ENCODE measurements at regions not wholly inside any gene's neighbourhood (a gene's known extent, or its start where the extent isn't known, plus 50 kb on each side); places are given as distances from the start of the nearest gene placed in this dataset.

GRCh38 chr6:1028723-1029122 lies 283.2 kb upstream of the FOXQ1 start:
- H3K27ac Mint-ChIP-seq = no peak overlapping the region
- H3K4me1 Mint-ChIP-seq (ENCODE audit: low read depth) = no peaks in the 10 kb centered on the region
- H3K27me3 Mint-ChIP-seq = peaks cover 8% of the 10 kb centered on the region

GRCh38 chr6:1027795-1028569 lies 283.9 kb upstream of the FOXQ1 start:
- peaks cover 10% of the 10 kb centered on the region for H3K27me3 Mint-ChIP-seq
- H3K27ac Mint-ChIP-seq = no peak overlapping the region
- H3K36me3 Mint-ChIP-seq = no peaks in the 10 kb centered on the region
- no peaks in the 10 kb centered on the region for H3K4me1 Mint-ChIP-seq (ENCODE audit: low read depth)
- H3K9me3 Mint-ChIP-seq (ENCODE audit: low read depth) = no peaks in the 10 kb centered on the region
- H3K4me3 Mint-ChIP-seq = no peak overlapping the region

More at GRCh38 chr6:1028723-1029122, 283.2 kb upstream of the FOXQ1 start:
- Mint-ChIP-seq H3K9me3 (ENCODE audit: low read depth) (no peaks in the 10 kb centered on the region), H3K36me3 (no peaks in the 10 kb centered on the region), H3K4me3 (no peak overlapping the region)

- Mint-ChIP-seq H3K4me3 (no peak overlapping the region), H3K27ac (no peak overlapping the region)
These were observed 284.6 kb upstream of the FOXQ1 start for GRCh38 chr6:1027109-1027794.

GRCh38 chr6:1025821-1026220 lies 286.1 kb upstream of the FOXQ1 start:
- H3K9me3 Mint-ChIP-seq (ENCODE audit: low read depth) = no peaks in the 10 kb centered on the region
- no peak overlapping the region for H3K27ac Mint-ChIP-seq
- H3K4me3 Mint-ChIP-seq = no peak overlapping the region
- H3K36me3 Mint-ChIP-seq = no peaks in the 10 kb centered on the region
- peaks cover 9% of the 10 kb centered on the region for H3K27me3 Mint-ChIP-seq
- H3K4me1 Mint-ChIP-seq (ENCODE audit: low read depth) = no peaks in the 10 kb centered on the region

More at GRCh38 chr6:1027109-1027794, 284.6 kb upstream of the FOXQ1 start:
- H3K36me3 Mint-ChIP-seq = no peaks in the 10 kb centered on the region
- H3K4me1 Mint-ChIP-seq (ENCODE audit: low read depth) = no peaks in the 10 kb centered on the region
- no peaks in the 10 kb centered on the region for H3K9me3 Mint-ChIP-seq (ENCODE audit: low read depth)
- peaks cover 8% of the 10 kb centered on the region for H3K27me3 Mint-ChIP-seq

GRCh38 chr6:1024587-1024986 lies 287.3 kb upstream of the FOXQ1 start:
- Mint-ChIP-seq H3K4me3 (no peak overlapping the region), H3K9me3 (ENCODE audit: low read depth) (no peaks in the 10 kb centered on the region), H3K27ac (no peak overlapping the region)

GRCh38 chr6:1024161-1024560 lies 287.7 kb upstream of the FOXQ1 start:
- Mint-ChIP-seq H3K27ac (no peak overlapping the region), H3K4me3 (no peak overlapping the region), H3K9me3 (ENCODE audit: low read depth) (no peaks in the 10 kb centered on the region), H3K27me3 (peaks cover 9% of the 10 kb centered on the region), H3K36me3 (no peaks in the 10 kb centered on the region), H3K4me1 (ENCODE audit: low read depth) (no peaks in the 10 kb centered on the region)

More at GRCh38 chr6:1024587-1024986, 287.3 kb upstream of the FOXQ1 start:
- peaks cover 9% of the 10 kb centered on the region for H3K27me3 Mint-ChIP-seq
- no peaks in the 10 kb centered on the region for H3K36me3 Mint-ChIP-seq
- no peaks in the 10 kb centered on the region for H3K4me1 Mint-ChIP-seq (ENCODE audit: low read depth)

- H3K4me1 Mint-ChIP-seq (ENCODE audit: low read depth) = no peaks in the 10 kb centered on the region
- H3K27me3 Mint-ChIP-seq = peaks cover 12% of the 10 kb centered on the region
- no peaks in the 10 kb centered on the region for H3K36me3 Mint-ChIP-seq
- no peaks in the 10 kb centered on the region for H3K9me3 Mint-ChIP-seq (ENCODE audit: low read depth)
- no peak overlapping the region for H3K4me3 Mint-ChIP-seq
- H3K27ac Mint-ChIP-seq = no peak overlapping the region
These were observed 288.7 kb upstream of the FOXQ1 start for GRCh38 chr6:1023229-1023628.

GRCh38 chr6:1022719-1023118 lies 289.2 kb upstream of the FOXQ1 start:
- Mint-ChIP-seq H3K9me3 (ENCODE audit: low read depth) (no peaks in the 10 kb centered on the region), H3K27ac (no peak overlapping the region), H3K4me1 (ENCODE audit: low read depth) (no peaks in the 10 kb centered on the region), H3K27me3 (peaks cover 12% of the 10 kb centered on the region), H3K36me3 (no peaks in the 10 kb centered on the region), H3K4me3 (no peak overlapping the region)

- H3K4me3 Mint-ChIP-seq = no peak overlapping the region
- no peaks in the 10 kb centered on the region for H3K9me3 Mint-ChIP-seq (ENCODE audit: low read depth)
These were observed 291.1 kb upstream of the FOXQ1 start for GRCh38 chr6:1020837-1021236.

GRCh38 chr6:1020133-1020532 lies 291.8 kb upstream of the FOXQ1 start:
- H3K9me3 Mint-ChIP-seq (ENCODE audit: low read depth) = no peaks in the 10 kb centered on the region

More at GRCh38 chr6:1020837-1021236, 291.1 kb upstream of the FOXQ1 start:
- no peak overlapping the region for H3K27ac Mint-ChIP-seq
- H3K4me1 Mint-ChIP-seq (ENCODE audit: low read depth) = no peaks in the 10 kb centered on the region
- H3K27me3 Mint-ChIP-seq = peaks cover 9% of the 10 kb centered on the region
- H3K36me3 Mint-ChIP-seq = no peaks in the 10 kb centered on the region

GRCh38 chr6:1018041-1018440 lies 293.9 kb upstream of the FOXQ1 start:
- H3K36me3 Mint-ChIP-seq = no peaks in the 10 kb centered on the region
- H3K9me3 Mint-ChIP-seq (ENCODE audit: low read depth) = peaks cover 3% of the 10 kb centered on the region
- no peak overlapping the region for H3K4me3 Mint-ChIP-seq
- H3K27ac Mint-ChIP-seq = no peak overlapping the region
- H3K4me1 Mint-ChIP-seq (ENCODE audit: low read depth) = no peaks in the 10 kb centered on the region
- H3K27me3 Mint-ChIP-seq = peaks cover 6% of the 10 kb centered on the region

More at GRCh38 chr6:1020133-1020532, 291.8 kb upstream of the FOXQ1 start:
- Mint-ChIP-seq H3K36me3 (no peaks in the 10 kb centered on the region), H3K27me3 (peaks cover 7% of the 10 kb centered on the region), H3K27ac (no peak overlapping the region), H3K4me1 (ENCODE audit: low read depth) (no peaks in the 10 kb centered on the region), H3K4me3 (no peak overlapping the region)

GRCh38 chr6:1016329-1017302 lies 295.3 kb upstream of the FOXQ1 start:
- H3K9me3 Mint-ChIP-seq (ENCODE audit: low read depth) = peaks cover 3% of the 10 kb centered on the region
- H3K27me3 Mint-ChIP-seq = peaks cover 6% of the 10 kb centered on the region
- H3K4me3 Mint-ChIP-seq = no peak overlapping the region
- no peaks in the 10 kb centered on the region for H3K36me3 Mint-ChIP-seq
- H3K27ac Mint-ChIP-seq = no peak overlapping the region
- no peaks in the 10 kb centered on the region for H3K4me1 Mint-ChIP-seq (ENCODE audit: low read depth)

- H3K27me3 Mint-ChIP-seq = peaks cover 5% of the 10 kb centered on the region
- H3K36me3 Mint-ChIP-seq = no peaks in the 10 kb centered on the region
These were observed 296.1 kb upstream of the FOXQ1 start for GRCh38 chr6:1015825-1016224.

GRCh38 chr6:1014431-1014807 lies 297.5 kb upstream of the FOXQ1 start:
- Mint-ChIP-seq H3K27me3 (peaks cover 5% of the 10 kb centered on the region), H3K27ac (no peak overlapping the region), H3K36me3 (no peaks in the 10 kb centered on the region), H3K4me3 (no peak overlapping the region), H3K9me3 (ENCODE audit: low read depth) (peaks cover 3% of the 10 kb centered on the region), H3K4me1 (ENCODE audit: low read depth) (no peaks in the 10 kb centered on the region)

More at GRCh38 chr6:1015825-1016224, 296.1 kb upstream of the FOXQ1 start:
- Mint-ChIP-seq H3K9me3 (ENCODE audit: low read depth) (peaks cover 3% of the 10 kb centered on the region), H3K4me1 (ENCODE audit: low read depth) (no peaks in the 10 kb centered on the region), H3K27ac (no peak overlapping the region), H3K4me3 (no peak overlapping the region)
